Panc1 (cell line): ENCODE measurements at regions not wholly inside any gene's neighbourhood (a gene's known extent, or its start where the extent isn't known, plus 50 kb on each side); places are given as distances from the start of the nearest gene placed in this dataset.

ENCODE experiments used
- SIN3A ChIP-seq: IDR thresholded peaks from 2 replicates; pipeline ENCODE4 v1.6.1; 2012; ENCODE audit warnings: low read depth, mild to moderate bottlenecking, low read length, moderate library complexity, borderline replicate concordance; ENCODE audit not compliant: insufficient read depth
- TF ChIP-seq, protein P1 (sequence below): fragments of 450-650 bp; IDR thresholded peaks from 2 replicates; pipeline ENCODE4 v1.5.1; 2017; ENCODE audit warnings: mild to moderate bottlenecking
- TF ChIP-seq, protein P2 (sequence below), 2 experiments: IDR thresholded peaks; 2 replicates each; pipeline ENCODE4 v1.6.1; 2011 to 2012; ENCODE audit warnings: low read depth in 2 of 2, control low read depth in 1 of 2, low read length in 1 of 2, mild to moderate bottlenecking in 1 of 2, moderate library complexity in 1 of 2; ENCODE audit not compliant: insufficient read depth in 1 of 2

DNA sequence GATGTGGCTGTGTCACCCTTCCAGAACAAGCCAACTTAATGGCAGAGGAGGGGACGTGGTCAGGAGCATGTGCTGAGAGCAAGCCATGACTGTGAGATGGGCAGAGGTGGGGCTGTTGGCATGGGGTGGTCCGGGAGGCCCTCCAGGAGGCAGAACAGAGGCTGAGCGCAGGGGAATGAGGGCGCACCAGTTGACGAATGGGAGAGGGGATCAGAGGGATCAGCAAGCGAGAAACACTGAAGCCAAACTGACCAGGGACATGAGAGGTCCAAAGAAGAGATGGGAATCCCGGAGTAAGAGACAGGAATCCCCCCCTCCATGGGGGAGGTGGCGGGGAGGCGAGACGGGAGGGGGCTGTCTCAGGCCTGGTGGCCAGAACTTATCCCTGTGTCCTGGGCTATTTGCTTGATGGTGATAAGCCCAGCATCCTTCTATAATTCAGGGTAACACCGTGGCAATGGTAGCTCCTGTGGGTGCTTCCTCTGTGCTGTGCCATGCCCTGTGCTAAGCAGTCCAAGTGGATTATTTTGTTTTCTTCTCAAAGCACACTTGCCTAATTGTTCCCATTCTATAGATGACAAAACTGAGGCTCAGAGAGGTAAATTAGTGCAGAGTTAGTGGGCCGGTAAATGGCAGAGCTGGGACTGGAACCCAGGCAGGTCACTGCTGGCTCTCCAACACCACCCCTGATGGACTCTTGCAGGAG lies 83.4 kb upstream of the SHISAL1 start:
- TF ChIP-seq, protein P1, sequence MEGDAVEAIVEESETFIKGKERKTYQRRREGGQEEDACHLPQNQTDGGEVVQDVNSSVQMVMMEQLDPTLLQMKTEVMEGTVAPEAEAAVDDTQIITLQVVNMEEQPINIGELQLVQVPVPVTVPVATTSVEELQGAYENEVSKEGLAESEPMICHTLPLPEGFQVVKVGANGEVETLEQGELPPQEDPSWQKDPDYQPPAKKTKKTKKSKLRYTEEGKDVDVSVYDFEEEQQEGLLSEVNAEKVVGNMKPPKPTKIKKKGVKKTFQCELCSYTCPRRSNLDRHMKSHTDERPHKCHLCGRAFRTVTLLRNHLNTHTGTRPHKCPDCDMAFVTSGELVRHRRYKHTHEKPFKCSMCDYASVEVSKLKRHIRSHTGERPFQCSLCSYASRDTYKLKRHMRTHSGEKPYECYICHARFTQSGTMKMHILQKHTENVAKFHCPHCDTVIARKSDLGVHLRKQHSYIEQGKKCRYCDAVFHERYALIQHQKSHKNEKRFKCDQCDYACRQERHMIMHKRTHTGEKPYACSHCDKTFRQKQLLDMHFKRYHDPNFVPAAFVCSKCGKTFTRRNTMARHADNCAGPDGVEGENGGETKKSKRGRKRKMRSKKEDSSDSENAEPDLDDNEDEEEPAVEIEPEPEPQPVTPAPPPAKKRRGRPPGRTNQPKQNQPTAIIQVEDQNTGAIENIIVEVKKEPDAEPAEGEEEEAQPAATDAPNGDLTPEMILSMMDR, result no peak
- TF ChIP-seq, protein P2, sequence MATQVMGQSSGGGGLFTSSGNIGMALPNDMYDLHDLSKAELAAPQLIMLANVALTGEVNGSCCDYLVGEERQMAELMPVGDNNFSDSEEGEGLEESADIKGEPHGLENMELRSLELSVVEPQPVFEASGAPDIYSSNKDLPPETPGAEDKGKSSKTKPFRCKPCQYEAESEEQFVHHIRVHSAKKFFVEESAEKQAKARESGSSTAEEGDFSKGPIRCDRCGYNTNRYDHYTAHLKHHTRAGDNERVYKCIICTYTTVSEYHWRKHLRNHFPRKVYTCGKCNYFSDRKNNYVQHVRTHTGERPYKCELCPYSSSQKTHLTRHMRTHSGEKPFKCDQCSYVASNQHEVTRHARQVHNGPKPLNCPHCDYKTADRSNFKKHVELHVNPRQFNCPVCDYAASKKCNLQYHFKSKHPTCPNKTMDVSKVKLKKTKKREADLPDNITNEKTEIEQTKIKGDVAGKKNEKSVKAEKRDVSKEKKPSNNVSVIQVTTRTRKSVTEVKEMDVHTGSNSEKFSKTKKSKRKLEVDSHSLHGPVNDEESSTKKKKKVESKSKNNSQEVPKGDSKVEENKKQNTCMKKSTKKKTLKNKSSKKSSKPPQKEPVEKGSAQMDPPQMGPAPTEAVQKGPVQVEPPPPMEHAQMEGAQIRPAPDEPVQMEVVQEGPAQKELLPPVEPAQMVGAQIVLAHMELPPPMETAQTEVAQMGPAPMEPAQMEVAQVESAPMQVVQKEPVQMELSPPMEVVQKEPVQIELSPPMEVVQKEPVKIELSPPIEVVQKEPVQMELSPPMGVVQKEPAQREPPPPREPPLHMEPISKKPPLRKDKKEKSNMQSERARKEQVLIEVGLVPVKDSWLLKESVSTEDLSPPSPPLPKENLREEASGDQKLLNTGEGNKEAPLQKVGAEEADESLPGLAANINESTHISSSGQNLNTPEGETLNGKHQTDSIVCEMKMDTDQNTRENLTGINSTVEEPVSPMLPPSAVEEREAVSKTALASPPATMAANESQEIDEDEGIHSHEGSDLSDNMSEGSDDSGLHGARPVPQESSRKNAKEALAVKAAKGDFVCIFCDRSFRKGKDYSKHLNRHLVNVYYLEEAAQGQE (IDR thresholded peaks at IDR 0.05; ENCODE audit: insufficient read depth in 1 of 2, low read depth in 2 of 2, low read length in 1 of 2), result no peak
- TF ChIP-seq SIN3A, result no peak
